Colonic mucosa (tissue), 4 donors: ENCODE measurements at regions not wholly inside any gene's neighbourhood (a gene's known extent, or its start where the extent isn't known, plus 50 kb on each side); places are given as distances from the start of the nearest gene placed in this dataset.

Experiments
- DNase-seq: peaks from one replicate; pipeline ENCODE4 v3.0.0-alpha.2; 2020
- H3K27ac ChIP-seq: fragments of 200-600 bp; one replicate; pipeline ENCODE4 v1.8.0; 2021
- H3K27me3 ChIP-seq: fragments of 200-600 bp; one replicate; pipeline ENCODE4 v1.8.0; 2021
- H3K36me3 ChIP-seq: fragments of 200-600 bp; one replicate; pipeline ENCODE4 v1.8.0; 2021
- H3K4me1 ChIP-seq: fragments of 200-600 bp; one replicate; pipeline ENCODE4 v1.8.0; 2021; ENCODE audit warnings: mild to moderate bottlenecking
- H3K4me3 ChIP-seq: fragments of 200-600 bp; one replicate; pipeline ENCODE4 v1.8.0; 2021
- H3K9ac ChIP-seq, 2 donors: one replicate each; pipeline ENCODE4 v1.7.0; 2013; ENCODE audit warnings: control low read depth in 2 of 2, low read depth in 2 of 2, low read length in 2 of 2
- H3K9me3 ChIP-seq: fragments of 200-600 bp; one replicate; pipeline ENCODE4 v1.8.0; 2021
- CTCF ChIP-seq: fragments of 200-600 bp; IDR thresholded peaks from one replicate; pipeline ENCODE4 v1.8.0; 2022; ENCODE audit warnings: antibody characterized with exemption, mild to moderate bottlenecking
- intact Hi-C: fragments of 100-400 bp; cut with DNase I; formaldehyde crosslinking; loops from one replicate; pipeline ENCODE4 v1.14.1; 2022
- donor health status: healthy.
- donor health status: DM: no; HTN: no; CAD: no.
- donor health status: DM: no; HTN: no; CAD: no.

- no peaks in the 10 kb centered on the region for H3K9me3 ChIP-seq
- no peak overlapping the region for H3K4me3 ChIP-seq
- no peaks in the 10 kb centered on the region for H3K36me3 ChIP-seq
- intact Hi-C loops, result no loop called here
- H3K4me1 ChIP-seq, result no peaks in the 10 kb centered on the region
- DNase-seq, result no peak
- no peak overlapping the region for H3K27ac ChIP-seq
- no peaks in the 10 kb centered on the region for H3K27me3 ChIP-seq
- H3K9ac ChIP-seq, result no peak overlapping the region
- TF ChIP-seq CTCF, result no peak
These were observed 2153.6 kb upstream of the AGA start for GRCh38 chr4:179595671-179596410.

- no peak overlapping the region for H3K9ac ChIP-seq
- no peaks in the 10 kb centered on the region for H3K4me1 ChIP-seq
- no peaks in the 10 kb centered on the region for H3K36me3 ChIP-seq
- no peaks in the 10 kb centered on the region for H3K27me3 ChIP-seq
- intact Hi-C loops, result no loop called here
- H3K9me3 ChIP-seq, result no peaks in the 10 kb centered on the region
- TF ChIP-seq CTCF, result no peak
- no peak overlapping the region for H3K27ac ChIP-seq
- no peak overlapping the region for H3K4me3 ChIP-seq
- DNase-seq, result no peak
These were observed 2154.4 kb upstream of the AGA start for GRCh38 chr4:179596621-179597020.

GRCh38 chr4:179597301-179597700 lies 2155.1 kb upstream of the AGA start:
- no peak for TF ChIP-seq CTCF
- intact Hi-C loops, result no loop called here
- H3K4me3 ChIP-seq, result no peak overlapping the region
- no peak overlapping the region for H3K9ac ChIP-seq
- H3K27me3 ChIP-seq, result no peaks in the 10 kb centered on the region
- H3K9me3 ChIP-seq, result no peaks in the 10 kb centered on the region
- DNase-seq, result no peak
- no peaks in the 10 kb centered on the region for H3K4me1 ChIP-seq
- no peak overlapping the region for H3K27ac ChIP-seq
- no peaks in the 10 kb centered on the region for H3K36me3 ChIP-seq

- Histone ChIP-seq H3K9me3 (no peaks in the 10 kb centered on the region), H3K9ac (no peak overlapping the region), H3K4me1 (no peaks in the 10 kb centered on the region), H3K4me3 (no peak overlapping the region), H3K36me3 (no peaks in the 10 kb centered on the region), H3K27ac (no peak overlapping the region), H3K27me3 (no peaks in the 10 kb centered on the region)
- TF ChIP-seq CTCF, result no peak
- DNase-seq, result no peak
- intact Hi-C loops, result no loop called here
These were observed 2159.4 kb upstream of the AGA start for GRCh38 chr4:179601671-179602070.

- TF ChIP-seq CTCF, result no peak
- Histone ChIP-seq H3K27ac (no peak overlapping the region), H3K4me3 (no peak overlapping the region), H3K4me1 (no peaks in the 10 kb centered on the region), H3K9me3 (no peaks in the 10 kb centered on the region), H3K9ac (no peak overlapping the region), H3K36me3 (no peaks in the 10 kb centered on the region), H3K27me3 (no peaks in the 10 kb centered on the region)
- intact Hi-C loops, result no loop called here
- DNase-seq, result no peak
These were observed 2163.0 kb upstream of the AGA start for GRCh38 chr4:179605196-179605595.
